Stimulated activated naive CD4-positive, alpha-beta T cell treated with Interleukin-2 at 50 U/mL for 16 hours (primary cell): ENCODE measurements at regions not wholly inside any gene's neighbourhood (a gene's known extent, or its start where the extent isn't known, plus 50 kb on each side); places are given as distances from the start of the nearest gene placed in this dataset.

Experiments used
- DNase-seq: peaks from one replicate; lab custom pipeline; 2025; lab: John Stamatoyannopoulos, UW

DNA sequence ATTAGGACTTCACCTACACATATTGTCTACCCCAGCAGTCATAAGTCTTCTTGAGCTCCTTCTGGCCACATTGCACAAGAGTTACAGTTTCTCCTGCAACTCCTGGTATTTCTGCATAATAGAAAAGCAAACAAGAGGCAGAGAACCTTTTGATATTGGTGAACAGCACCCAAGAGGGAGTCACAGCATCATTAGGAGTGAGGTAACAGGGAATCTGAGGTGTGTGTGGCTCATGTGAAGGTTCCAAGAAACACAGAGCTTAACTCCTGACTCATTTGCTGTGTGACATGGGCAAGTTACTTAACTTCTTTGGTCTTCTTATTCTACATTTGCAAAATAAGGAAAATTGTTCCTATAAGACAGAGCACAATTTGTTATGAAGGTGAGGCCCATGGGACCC, 374.6 kb downstream of the INSC start:
- DNase-seq = no peak

DNA sequence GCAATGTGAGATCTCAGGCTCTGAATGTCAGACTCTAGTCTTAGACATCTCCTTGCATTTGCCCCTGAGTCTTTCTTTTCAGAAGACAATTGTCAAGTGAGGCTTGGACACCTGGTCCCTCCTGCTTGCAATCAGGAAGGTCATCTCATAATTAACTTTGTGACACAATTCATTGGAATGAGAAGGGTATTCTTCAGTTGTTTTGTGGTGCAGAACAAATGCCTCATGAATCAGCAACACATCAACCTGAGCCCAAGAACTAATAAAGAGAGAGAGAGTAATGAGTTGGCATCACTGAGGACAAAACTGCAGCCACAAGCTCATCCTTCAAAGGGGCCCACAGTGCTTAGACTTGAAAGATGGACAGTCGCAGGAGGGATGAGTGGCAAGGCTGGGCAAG, 375.8 kb downstream of the INSC start:
- no peak for DNase-seq

DNA sequence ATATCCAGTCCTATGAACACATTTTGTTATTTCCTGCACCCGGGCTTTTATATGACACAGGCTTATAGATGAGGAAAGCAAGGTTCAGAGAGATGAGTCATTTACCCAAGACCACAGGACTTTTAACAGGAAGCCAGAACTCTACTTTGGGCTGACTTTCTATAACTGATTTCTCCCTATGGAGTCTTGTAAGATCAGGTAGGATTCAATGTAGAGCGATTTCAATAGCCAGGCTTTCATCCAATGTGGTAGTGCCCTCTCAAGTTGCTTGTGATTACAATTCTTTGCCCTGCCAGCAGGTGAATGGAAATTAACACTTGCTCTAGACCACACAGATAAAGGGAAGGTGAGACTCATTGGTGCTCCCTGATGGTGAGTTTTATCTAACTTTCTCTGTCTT, 378.3 kb downstream of the INSC start:
- DNase-seq = no peak

DNA sequence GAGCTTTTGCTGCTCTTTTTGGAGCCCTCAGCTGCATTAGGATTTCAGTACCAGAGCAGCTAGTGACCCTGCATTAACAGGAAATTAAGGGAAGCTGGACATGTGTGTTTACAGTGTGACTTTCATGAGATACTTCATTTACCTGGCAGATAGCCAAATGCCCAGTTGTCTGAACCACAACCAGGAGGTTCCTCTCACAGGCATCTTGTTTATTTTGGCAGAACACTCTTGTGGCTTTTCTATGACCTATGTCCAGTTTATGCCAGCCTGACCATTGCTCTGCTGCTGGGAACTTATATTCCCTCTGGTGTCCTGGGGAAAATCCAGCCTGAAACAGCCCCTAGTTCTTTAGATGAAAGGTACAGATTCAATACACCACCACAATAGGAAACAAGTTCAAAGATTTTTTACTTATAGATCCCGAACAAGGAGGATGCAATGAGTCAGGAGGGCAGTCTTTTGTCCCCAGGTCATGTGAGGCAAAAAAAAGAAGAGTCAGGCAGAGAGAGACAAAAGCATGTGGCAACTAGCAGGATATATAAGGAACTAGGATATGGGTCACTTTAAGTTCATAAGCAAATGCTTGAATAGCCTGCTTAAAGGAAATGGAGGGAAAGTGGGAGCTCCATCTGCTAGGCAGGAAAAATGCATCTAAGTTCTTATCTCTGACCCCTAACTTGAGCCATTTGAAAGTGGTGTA, 379.3 kb downstream of the INSC start:
- no peak for DNase-seq

DNA sequence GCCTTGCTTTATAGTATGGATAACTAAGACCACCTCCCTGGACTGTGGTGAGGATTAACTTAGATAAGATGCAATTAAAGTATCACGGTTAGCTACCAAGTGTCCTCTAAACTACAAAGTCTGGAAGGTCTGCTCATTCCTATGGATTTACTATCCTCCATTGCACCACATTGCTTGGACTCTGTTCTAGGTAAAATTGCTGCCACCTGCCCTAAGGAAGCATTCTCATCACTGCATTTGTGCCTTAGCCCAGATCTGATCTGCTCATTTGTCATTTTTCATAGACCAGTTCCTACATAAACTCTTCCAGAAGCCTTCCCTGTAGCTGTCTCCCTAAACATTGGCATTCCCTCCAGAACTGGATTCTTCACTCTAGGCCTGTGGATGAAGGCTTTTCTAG, 380.0 kb downstream of the INSC start:
- no peak for DNase-seq

DNA sequence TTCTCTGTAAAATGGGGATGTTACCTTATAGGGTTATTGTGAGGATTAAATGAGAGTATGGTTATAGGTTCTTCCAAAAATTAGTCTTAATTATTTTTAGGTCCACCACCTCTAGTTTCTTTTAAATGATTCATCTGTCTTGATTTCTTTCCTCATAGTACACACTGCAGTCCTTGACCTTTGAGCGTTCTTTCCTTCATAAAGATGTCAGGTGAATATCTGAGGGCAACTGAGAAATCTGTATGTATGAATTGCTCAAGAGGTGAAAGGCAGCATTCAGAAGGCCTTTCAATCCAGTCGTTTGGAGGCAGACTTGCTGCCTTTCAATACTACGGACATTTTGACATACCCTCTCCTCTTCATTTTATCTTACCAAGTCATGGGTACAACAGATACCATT, 380.7 kb downstream of the INSC start:
- DNase-seq = no peak

DNA sequence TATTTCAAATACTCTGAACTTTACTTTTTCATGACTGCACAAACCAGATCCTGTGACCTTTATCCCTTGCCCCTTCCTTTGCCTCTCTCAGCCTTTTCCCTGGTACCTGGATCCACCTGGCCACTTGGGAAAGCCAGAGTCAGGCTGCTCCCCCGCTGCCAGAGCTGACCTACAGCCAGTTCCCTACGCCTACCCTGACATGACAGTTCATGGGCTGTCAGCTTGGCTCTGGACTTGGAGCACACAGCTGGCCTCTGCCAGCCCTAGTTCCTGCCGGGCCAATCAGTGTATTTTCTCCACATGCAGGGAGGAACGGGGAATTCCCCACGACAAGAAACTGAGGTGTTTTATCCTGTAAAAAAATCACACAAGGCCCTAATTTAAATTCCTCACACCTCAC, 382.6 kb downstream of the INSC start:
- DNase-seq = no peak

DNA sequence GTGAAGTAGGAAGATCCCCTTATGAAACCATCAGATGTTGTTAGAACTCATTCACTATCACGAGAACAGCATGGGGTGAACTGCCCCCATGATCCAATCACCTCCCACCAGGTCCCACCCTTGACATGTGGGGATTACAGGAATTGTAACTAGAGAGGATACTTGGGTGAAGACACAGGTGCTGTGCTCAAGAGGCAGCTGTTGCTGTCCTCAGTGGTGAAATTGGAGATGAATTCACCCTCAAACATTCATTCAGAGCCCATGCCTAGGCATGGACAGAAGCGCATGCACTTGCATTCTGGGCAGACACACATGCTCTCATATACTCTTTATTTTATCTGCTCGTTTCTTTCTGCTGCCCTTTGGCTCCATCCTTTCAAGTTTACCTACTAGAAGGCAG, 385.0 kb downstream of the INSC start:
- DNase-seq = no peak

DNA sequence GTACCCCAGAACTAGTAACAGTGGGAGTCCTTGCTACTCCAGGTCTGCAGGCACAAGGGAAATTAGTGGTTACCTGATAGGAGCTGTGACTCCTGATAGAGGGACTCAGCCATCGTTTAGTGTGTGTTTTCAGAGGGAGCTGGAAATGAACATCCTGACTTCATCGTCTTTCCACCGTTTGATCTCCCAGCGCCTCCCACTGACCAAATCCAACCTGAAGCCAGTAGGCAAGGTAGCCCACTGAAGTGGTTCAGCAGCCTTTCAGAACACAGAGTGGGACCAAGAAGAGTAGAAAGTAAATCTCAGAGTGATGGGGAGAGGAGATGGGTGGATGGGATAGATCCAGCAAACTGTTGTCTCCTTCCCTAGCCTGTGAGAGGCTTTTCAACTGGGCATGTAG, 385.9 kb downstream of the INSC start:
- DNase-seq = no peak

DNA sequence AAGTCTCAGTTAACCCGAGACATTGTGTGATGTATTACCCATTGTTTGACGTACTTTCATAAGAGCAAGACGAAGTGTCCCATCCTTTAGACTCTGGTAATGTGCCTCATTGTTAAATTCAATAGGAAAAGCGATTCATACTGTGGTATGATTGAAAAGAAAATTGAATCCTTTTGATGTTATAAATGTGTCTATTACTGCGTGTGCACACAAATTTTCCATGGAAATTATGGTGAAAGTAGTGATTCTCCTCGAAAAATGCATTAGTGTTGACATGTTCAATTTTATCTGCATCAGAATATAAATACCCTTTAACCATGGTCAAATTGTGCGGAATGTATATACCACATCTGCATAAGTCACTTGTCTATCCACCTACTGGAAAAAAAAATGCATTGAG, 386.8 kb downstream of the INSC start:
- no peak for DNase-seq

DNA sequence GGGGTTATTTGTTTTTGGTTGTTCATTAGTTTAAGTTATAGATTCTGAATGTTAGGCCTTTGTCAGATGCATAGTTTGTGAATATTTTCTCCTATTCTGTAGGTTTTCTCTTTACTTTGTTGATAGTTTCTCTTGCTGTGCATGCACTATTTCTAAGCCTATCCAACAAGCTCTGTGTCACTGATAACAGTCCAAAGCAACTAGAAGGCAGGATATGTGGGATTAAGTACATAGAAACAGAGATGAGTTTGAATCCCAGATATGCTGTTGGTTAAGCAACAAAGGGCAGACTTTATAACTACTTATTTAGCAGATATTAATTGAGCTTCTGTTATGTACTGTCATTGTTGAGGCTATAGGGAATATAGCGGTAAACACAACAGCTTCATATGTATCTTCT, 390.4 kb downstream of the INSC start:
- DNase-seq = no peak

DNA sequence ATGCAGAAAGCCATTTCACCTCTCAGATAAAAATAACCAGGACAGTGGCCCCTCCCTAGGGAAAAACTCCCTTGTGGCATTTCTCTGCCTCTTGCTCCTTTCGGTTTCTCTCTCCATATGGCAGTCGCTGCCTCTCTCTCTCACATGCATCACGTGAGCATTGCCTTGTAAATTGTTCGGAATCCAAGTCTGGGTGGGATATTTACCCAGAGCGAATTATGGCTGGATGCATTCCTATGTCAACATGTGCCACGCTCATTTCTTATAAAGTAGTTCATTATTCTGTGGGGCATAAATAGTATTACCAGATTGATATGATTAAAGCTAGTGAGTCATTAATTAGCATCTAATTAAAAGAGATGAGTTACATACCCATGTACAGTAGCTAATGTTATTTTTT, 392.9 kb downstream of the INSC start:
- no peak for DNase-seq

DNA sequence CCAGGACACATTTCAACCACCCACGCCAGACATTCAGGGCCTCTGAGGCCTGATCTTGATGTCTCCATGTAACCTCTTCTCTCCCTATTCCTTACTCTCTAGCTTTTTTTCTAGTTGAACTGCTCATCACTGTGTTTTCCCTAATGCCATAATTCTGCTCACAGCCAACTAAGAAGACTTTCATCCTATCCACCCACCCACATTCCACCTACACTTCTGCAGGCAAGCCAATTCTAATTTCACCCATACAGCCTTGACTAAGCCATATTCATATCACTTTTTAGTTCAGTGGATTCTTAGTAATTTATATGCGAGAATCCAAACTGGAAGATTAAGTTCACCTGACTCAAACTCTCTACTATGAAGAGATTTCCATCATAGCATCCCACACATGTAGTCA, 394.4 kb downstream of the INSC start:
- no peak for DNase-seq

DNA sequence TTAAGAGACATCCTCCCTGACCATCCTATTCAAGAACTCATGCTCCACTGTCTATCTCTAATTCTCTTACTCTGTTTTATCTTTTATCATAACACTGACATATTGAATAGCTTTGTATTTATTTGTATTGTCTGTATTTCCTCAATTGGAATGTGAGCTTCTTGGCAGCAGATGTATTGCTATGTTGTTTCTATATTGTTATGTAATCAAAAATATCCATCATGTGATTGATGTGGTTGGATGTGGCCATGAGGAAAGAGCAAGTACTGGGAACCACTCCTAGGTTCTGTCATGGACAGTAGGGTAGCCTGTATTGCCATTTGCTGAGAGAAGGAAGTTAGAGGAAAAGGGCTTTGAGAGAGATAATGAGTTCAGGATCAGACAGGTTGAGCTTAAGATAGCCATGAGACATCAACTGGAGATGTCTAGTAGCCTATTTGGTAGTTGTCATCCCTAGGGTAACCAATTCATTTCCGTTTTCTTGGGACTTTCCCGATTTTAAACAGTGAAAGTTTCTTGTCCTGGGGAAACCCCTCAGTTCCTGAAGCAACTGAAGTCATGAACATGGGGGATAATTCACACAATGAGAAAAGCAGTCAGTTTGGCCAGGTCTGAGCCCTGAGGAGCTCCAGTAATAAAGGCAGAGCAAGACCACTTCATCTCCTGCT, 404.5 kb downstream of the INSC start:
- no peak for DNase-seq

DNA sequence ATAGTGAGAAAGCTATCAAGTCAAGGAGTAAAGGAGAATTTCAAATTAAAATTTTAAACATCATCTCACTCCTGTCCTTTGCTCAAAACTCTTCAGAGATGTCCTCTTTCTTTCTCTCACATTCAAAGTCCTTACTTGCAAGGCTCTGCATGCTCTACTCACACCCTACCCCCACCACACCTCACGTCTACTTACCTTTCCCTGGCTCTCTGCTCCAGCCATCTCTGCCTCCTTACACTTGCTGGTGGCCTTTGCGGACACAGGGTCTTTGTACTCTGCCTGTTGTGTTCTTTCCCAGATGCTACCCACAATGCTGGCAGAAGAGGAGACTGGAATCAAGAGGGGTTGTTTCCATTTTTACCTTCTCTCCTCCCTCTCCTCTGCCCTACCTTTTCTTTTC, 405.2 kb downstream of the INSC start:
- DNase-seq = no peak

DNA sequence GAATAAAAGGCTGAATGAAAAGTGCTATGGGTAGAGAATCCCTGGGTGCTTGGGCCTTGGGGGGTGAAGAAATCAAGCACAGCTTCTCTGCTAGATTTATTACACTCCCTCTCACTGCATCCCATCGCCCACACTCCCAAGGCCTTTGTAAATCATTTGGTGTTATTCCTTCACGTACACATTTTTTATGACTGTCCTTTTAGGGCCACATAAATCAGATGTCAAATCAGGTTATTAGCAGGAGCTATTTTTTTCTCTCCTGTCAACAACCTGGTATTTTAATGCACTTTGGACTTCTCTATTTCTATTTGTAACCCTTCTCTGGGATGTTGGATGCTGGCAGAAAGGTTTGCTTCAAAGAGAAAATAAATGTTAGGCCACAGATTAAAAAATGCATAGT, 408.8 kb downstream of the INSC start:
- DNase-seq = no peak

DNA sequence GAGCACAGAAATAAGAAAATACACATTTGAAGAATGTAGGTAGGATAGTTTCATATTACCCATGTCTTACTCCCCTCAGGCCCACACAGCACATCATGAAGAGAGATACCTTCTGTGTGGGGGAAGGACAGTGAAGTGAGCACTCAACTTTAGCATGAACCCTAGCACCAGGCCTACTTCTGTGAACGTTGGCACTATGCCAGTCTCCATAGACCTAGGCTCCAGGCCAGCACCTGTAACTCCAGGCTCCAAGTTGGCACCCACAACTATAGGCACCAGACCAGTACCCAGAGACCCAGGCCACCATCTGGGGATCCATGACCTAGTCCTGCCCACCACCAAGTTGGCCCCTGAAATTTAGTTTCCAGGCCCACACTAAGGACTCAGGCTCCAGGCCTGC, 410.9 kb downstream of the INSC start:
- DNase-seq = no peak

DNA sequence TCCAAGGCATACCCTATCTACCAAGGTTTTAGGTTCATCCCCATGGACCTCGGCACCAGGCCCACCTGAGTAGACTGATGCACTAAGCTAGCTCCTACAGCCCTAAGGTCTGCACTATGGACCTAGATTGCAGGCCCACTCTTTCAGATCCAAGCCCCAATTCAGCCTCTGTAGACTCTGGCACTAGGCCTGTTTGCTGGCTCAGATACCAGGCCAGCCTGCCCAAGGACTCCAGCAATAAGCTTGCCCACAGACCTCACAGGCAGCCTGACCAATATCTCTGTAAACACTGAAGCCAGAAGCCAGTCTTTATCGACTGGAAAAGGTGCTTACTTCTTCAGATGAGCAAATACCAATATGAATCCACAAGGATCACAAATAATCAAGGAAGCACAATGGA, 411.3 kb downstream of the INSC start:
- DNase-seq = no peak

DNA sequence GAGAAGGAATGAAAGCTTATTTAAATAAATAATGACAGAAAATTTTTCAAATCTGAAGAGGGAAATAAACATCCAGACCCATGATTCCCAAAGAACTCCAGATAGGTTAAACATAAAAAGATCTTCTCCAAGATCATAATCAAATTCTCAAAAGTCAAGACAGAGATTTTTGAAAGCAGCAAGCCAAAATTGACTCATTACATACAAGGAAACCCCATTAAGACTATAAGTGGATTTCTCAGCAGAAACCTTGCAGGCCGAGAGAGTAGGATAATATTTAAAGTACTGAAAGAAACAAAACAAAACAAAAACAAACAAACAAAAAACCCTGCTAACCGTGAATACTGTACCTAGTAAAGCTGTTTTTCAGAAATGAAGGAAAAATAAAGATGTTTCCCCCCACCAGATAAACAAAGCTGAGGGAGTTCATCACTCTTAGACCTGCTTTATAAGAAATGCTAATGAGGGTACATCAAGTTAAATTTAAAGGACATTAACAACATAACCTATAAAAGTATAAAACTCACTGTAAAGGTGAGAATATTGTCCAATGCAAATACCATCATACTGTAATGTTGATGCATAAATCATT, 412.2 kb downstream of the INSC start:
- no peak for DNase-seq

DNA sequence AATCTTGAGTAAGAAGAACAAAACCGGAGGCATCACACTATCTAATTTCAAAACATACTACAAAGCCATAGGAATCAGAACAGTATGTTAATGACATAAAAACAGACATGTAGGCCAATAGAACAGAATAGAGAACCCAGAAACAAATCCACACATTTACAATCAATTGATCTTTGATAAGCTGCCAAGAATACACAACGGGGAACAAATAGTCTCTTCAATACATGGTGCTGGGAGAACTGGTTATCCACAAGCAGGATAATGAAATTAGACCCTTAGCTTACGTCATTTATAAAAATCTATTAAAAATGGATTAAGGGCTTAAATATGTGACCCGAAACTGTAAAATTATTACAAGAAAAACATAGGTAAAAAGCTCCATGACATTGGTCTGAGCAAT, 417.7 kb downstream of the INSC start:
- DNase-seq = no peak

DNA sequence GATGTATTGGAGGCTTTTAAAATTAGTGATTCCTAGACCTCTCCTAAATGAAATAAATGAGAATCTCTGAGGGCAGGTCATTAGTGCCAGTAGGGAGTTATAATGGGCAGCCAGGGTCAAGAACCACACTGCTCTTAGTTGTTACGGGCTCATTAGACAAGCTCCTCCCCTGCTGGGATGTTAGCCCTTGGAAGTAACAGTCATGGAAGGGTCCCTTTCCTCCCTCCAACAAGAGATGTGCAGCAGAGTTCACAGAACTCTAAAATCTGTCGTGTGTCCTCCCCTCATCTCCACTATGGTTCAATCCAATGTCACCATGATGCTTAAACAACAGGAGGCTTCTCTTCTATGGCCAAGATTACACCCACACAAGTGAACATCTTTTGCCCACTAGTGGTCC, 419.5 kb downstream of the INSC start:
- DNase-seq = no peak

DNA sequence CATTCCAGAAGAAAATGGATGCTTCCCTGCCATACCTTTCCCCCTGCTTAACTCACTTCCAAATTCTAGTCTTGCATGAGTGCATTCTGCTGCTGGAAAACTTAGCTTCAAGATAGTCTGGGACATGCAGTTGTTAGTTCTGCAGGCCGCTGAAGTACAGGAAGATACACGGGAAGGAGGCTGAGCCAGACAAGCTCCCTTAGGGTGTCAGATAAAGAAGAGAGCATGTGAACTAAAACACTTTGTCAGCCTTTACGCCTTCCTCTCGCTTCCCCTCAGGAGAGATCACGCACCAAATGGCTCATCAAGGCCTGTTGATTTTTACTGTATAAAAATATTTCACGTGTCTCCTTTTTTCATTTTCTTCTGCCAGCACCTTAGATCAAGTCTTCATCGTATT, 420.7 kb downstream of the INSC start:
- DNase-seq = no peak

DNA sequence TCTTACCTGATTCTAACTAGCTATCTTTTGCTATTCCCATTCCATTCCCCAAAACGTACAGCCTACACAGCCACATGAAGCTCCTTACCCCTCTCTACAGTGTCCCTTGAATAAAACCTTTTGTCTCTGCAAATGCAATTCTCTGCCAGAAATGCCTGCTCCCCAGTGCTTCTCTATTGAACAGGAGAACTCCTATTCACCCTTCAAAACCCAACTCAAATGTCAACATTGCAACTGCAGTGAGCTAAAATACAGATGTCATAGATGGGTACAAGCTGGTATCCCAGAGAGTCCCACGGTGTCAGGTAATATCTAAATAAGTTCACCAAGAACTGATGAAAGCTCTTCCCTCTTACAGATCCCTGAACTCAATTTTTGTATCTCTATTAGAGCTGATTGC, 421.7 kb downstream of the INSC start:
- DNase-seq = no peak

DNA sequence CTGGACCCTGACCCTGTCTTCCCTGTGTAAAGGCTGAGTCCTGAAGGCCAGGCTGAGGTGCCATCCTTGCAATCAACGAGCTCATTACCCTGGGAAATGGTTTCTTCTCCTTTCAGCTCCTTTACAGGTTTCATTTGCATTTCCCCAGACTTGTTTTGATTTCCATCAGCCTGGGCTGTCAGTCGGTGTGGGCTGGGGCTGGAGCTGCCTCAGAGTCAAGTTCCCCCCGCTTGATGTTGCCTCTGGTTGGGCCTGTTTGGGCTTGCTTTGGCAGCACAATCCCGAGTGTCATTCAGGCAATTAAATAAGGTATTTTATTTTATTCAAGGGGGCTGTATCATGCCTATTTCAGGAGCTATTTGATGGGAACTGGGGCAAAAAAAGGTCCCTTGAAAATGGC, 424.9 kb downstream of the INSC start:
- DNase-seq = no peak
